HG03558 (cell line): ENCODE measurements at regions not wholly inside any gene's neighbourhood (a gene's known extent, or its start where the extent isn't known, plus 50 kb on each side); places are given as distances from the start of the nearest gene placed in this dataset.
"Not testable (repeated sequence)": the region's sequence is repeated elsewhere in the genome, so short reads cannot be mapped to it uniquely, and the experiment has no call there.

Source experiments
- ATAC-seq: cut with Tn5 transposase; IDR thresholded peaks from one replicate; pipeline ENCODE4 v1.9.1; 2021; ENCODE audit warnings: moderate number of reproducible peaks; ENCODE audit not compliant: unreplicated experiment; ENCODE audit errors: extremely low read depth

GRCh38 chr20:1800180-1800579, 95.0 kb upstream of the SIRPA start:
- ATAC-seq, result no peak

GRCh38 chr20:1799746-1800145, 95.5 kb upstream of the SIRPA start:
- not testable (repeated sequence) for ATAC-seq

- ATAC-seq, result no peak
Observed at GRCh38 chr20:1798982-1799381, 96.2 kb upstream of the SIRPA start.

GRCh38 chr20:1793821-1794220, 101.4 kb upstream of the SIRPA start:
- no peak for ATAC-seq

- ATAC-seq, result no peak
Observed at GRCh38 chr20:1792274-1792673, 102.9 kb upstream of the SIRPA start.

GRCh38 chr20:1790386-1790785, 104.8 kb upstream of the SIRPA start:
- ATAC-seq, result no peak

GRCh38 chr20:1788044-1788443, 107.2 kb upstream of the SIRPA start:
- no peak for ATAC-seq

- ATAC-seq, result no peak
Observed at GRCh38 chr20:1786486-1786885, 108.7 kb upstream of the SIRPA start.

- no peak for ATAC-seq
Observed at GRCh38 chr20:1784586-1784985, 110.6 kb upstream of the SIRPA start.

GRCh38 chr20:1783245-1783644, 112.0 kb upstream of the SIRPA start:
- no peak for ATAC-seq

GRCh38 chr20:1782181-1782580, 113.0 kb upstream of the SIRPA start:
- no peak for ATAC-seq

GRCh38 chr20:1779567-1779966, 115.6 kb upstream of the SIRPA start:
- ATAC-seq, result no peak

- no peak for ATAC-seq
Observed at GRCh38 chr20:1778338-1778737, 116.9 kb upstream of the SIRPA start.

- ATAC-seq, result no peak
Observed at GRCh38 chr20:1777476-1777820, 117.8 kb upstream of the SIRPA start.

GRCh38 chr20:1776681-1777475, 118.3 kb upstream of the SIRPA start:
- ATAC-seq, result no peak

GRCh38 chr20:1775117-1775516, 117.5 kb upstream of the SIRPG start:
- no peak for ATAC-seq

GRCh38 chr20:1774479-1774878, 116.9 kb upstream of the SIRPG start:
- no peak for ATAC-seq

GRCh38 chr20:1773816-1774215, 116.2 kb upstream of the SIRPG start:
- ATAC-seq, result no peak

- ATAC-seq, result no peak
Observed at GRCh38 chr20:1769491-1769890, 111.9 kb upstream of the SIRPG start.

GRCh38 chr20:1766731-1767130, 109.2 kb upstream of the SIRPG start:
- ATAC-seq, result no peak

GRCh38 chr20:1764136-1765033, 106.8 kb upstream of the SIRPG start:
- ATAC-seq, result no peak

GRCh38 chr20:1761598-1761997, 104.0 kb upstream of the SIRPG start:
- no peak for ATAC-seq
